ENCODE measurements at regions not wholly inside any gene's neighbourhood (a gene's known extent, or its start where the extent isn't known, plus 50 kb on each side); places are given as distances from the start of the nearest gene placed in this dataset.

DNA sequence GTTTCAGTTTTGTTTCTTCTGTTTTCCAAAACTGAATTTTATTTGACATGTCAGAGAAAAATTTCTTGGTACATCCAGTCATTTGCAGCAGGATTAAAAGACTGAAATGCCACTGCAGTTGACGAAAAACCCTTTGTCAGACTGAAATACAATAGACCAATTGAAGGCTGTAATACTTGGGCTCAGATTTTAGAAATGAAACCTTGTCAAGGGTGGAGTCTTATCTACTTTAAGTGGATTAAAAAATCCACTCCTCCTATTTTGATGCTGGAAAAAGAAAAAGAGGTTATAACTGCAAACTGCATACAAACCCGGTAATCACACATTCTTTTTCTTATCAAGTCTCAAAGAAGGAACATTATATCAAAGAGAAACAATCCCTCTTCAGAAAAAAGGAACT lies 80.2 kb upstream of the NEUROD1 start:
- Mint-ChIP-seq H3K27ac (no peak overlapping the region), H3K9me3 (no peaks in the 10 kb centered on the region), H3K4me1 (no peaks in the 10 kb centered on the region), H3K36me3 (no peaks in the 10 kb centered on the region), H3K27me3 (peaks cover 5% of the 10 kb centered on the region), H3K4me3 (no peak overlapping the region)
- no peak for DNase-seq

DNA sequence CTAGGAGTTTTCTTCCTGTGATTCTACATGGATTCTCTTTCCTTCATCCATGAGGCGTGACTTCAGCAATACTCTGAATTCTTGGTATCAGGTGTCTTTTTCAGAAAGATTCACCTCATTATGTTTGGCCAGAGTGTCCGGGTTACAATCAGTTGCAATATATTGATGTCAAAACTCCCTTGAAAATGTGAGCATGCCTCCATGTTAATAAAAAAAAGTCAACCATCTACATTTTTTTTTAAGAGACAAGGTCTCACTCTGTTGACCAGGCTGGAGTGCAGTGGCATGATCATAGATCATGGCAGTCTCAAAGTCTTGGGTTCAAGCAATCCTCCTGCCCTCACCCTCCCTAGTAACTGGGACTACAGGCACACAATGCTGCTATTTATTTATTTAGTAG lies 80.9 kb upstream of the NEUROD1 start:
- H3K4me3 Mint-ChIP-seq = no peak overlapping the region
- no peaks in the 10 kb centered on the region for H3K9me3 Mint-ChIP-seq
- H3K27ac Mint-ChIP-seq = no peak overlapping the region
- peaks cover 5% of the 10 kb centered on the region for H3K27me3 Mint-ChIP-seq
- DNase-seq = no peak
- H3K4me1 Mint-ChIP-seq = no peaks in the 10 kb centered on the region
- no peaks in the 10 kb centered on the region for H3K36me3 Mint-ChIP-seq

DNA sequence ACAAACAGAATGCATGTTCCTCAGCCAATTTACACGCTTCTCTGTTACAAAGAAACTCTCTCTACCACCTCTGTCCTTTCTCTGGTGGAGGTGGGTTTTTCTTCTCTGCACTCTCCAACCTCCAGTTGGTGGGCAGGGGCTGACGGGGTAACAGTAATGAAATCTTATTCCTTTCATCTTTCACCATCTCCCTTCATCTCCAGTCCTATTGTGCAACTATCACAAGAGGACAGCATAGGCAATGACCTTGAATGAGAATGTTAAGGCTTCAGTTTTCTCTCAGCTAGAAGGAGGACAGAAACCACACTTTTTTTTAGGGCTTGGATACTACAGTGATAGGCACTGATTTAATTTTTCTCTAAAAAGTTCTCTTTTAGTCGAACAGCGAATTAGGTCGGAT lies 81.7 kb upstream of the NEUROD1 start:
- H3K4me1 Mint-ChIP-seq = no peaks in the 10 kb centered on the region
- H3K4me3 Mint-ChIP-seq = no peak overlapping the region
- H3K27me3 Mint-ChIP-seq = peaks cover 5% of the 10 kb centered on the region
- no peak for DNase-seq
- H3K9me3 Mint-ChIP-seq = no peaks in the 10 kb centered on the region
- no peak overlapping the region for H3K27ac Mint-ChIP-seq
- H3K36me3 Mint-ChIP-seq = no peaks in the 10 kb centered on the region

DNA sequence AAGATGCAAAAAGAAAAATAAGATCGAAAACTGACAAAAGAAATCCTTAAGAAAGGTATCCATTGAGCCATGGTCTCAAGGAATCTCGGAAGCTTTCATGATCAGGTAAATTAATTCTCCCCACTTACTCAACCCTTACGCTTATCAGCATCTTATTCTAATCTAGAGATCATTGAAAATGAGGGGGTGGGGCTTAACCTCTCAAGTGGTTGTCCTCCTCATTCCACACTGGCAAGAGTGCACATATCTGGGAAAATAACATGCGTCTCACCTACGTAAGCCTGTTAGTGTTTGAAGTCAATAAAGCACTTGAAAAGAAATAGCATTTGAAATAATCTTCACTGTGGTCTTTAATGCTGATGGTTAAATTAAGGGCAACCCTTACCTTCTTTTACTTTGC lies 82.5 kb upstream of the NEUROD1 start:
- Mint-ChIP-seq H3K4me3 (no peak overlapping the region), H3K27ac (no peak overlapping the region), H3K9me3 (no peaks in the 10 kb centered on the region), H3K27me3 (peaks cover 5% of the 10 kb centered on the region), H3K36me3 (no peaks in the 10 kb centered on the region), H3K4me1 (no peaks in the 10 kb centered on the region)
- DNase-seq = no peak

DNA sequence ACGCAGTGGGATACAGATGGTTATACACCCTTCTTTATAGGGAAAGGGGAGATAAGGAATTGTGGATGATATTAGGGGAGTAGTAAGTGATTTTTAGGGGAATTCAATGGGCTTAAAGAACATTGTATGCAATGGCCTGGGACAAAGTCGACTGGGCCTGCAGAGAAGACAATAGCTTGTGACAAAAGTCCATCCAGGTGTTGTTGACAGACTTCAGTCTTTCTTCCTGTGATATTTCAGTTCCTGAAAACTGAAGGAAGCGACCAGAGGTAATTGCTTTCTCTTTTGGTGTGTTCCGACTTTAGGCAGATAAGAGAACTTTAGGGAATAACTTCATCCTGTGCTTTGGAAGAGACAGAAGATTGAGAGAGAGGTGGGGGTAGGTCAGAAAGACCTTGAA lies 83.1 kb upstream of the NEUROD1 start:
- Mint-ChIP-seq H3K4me1 (no peaks in the 10 kb centered on the region), H3K27ac (no peak overlapping the region), H3K9me3 (no peaks in the 10 kb centered on the region), H3K4me3 (no peak overlapping the region), H3K36me3 (no peaks in the 10 kb centered on the region), H3K27me3 (peaks cover 5% of the 10 kb centered on the region)
- no peak for DNase-seq

DNA sequence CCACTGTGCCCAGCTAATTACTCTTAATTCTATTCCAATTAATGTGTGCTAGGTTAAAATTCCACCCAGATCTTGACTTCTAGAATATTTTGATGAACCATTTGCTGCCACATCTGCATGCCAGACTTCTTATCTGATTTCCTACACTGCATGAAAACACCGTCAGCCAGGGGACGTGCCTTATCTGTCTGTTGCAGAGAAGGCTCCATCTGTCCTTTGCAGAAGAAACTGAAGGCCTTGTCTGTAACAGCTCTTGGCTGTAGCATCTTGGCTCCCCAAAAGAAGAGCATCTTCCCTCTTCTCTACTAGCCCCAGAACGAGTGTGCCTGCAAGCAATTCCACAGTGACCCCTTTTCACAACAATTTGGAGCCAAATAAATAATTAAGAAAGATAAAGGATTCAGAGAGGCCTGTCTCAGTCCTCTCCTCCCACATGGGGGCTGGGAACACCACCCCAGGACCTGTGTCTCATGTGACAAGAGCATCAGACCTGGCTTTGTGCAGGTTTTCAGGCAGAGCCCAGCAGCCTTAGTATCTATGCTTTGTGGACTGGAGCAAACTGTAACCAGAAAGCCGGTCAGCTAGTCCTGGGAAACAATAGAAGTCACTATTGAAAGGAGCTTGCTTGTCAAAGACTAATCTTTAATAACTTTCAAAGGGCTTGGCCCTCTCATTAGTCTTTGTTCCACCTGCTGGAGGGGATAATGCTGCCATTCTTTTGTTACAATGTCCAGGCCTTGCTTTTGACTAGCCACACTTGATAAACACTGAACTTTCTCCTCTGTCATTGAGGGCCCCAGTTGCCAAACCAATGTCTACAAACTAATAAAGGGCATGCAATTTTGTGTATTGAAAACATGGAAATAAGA lies 84.0 kb upstream of the NEUROD1 start:
- Mint-ChIP-seq H3K27ac (no peak overlapping the region), H3K4me3 (no peak overlapping the region), H3K36me3 (no peaks in the 10 kb centered on the region), H3K4me1 (no peaks in the 10 kb centered on the region), H3K9me3 (no peaks in the 10 kb centered on the region), H3K27me3 (peaks cover 5% of the 10 kb centered on the region)
- no peak for DNase-seq

DNA sequence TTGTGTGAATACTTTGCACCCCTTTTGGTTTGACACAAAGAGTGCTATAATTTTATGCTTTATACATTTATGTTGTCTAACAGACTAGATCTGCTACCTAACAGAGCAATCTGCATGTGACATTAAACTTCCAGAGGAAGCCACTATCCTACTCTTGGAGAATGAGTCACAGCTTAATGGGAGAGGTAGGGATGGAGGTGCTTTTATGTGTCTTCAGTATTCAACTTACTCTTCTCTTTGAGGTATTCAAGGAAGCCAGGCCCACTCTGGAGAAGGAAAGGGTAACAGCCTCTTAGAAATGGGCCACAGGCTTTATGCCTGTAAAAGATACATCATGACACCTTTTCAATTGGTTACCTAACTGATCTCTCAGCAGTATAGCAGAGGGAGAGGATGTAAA lies 85.8 kb upstream of the NEUROD1 start:
- no peaks in the 10 kb centered on the region for H3K9me3 Mint-ChIP-seq
- H3K36me3 Mint-ChIP-seq = no peaks in the 10 kb centered on the region
- no peaks in the 10 kb centered on the region for H3K27me3 Mint-ChIP-seq
- no peaks in the 10 kb centered on the region for H3K4me1 Mint-ChIP-seq
- no peak overlapping the region for H3K27ac Mint-ChIP-seq
- no peak overlapping the region for H3K4me3 Mint-ChIP-seq
- DNase-seq = no peak

DNA sequence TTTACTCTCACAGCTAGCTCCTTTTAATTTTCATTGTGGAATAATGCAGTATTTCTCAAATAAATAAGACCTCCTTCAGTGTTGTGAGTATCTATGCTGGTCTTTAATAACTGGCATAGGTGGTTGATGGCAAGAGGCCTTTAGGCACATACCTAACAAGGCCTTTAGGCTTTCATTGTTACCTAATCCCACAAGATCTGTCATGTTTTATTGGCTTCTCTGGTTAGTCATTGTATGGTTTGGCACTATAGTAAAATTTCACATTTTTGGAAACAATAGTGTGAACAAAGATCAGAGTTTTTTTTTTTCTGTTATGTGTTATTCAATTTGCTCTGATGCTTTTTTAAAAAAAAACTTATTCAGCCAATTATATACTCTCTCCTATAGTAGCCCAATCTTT lies 89.8 kb upstream of the NEUROD1 start:
- DNase-seq = no peak
- H3K36me3 Mint-ChIP-seq = no peaks in the 10 kb centered on the region
- no peak overlapping the region for H3K4me3 Mint-ChIP-seq
- no peaks in the 10 kb centered on the region for H3K4me1 Mint-ChIP-seq
- H3K27ac Mint-ChIP-seq = no peak overlapping the region
- H3K27me3 Mint-ChIP-seq = no peaks in the 10 kb centered on the region
- no peaks in the 10 kb centered on the region for H3K9me3 Mint-ChIP-seq

DNA sequence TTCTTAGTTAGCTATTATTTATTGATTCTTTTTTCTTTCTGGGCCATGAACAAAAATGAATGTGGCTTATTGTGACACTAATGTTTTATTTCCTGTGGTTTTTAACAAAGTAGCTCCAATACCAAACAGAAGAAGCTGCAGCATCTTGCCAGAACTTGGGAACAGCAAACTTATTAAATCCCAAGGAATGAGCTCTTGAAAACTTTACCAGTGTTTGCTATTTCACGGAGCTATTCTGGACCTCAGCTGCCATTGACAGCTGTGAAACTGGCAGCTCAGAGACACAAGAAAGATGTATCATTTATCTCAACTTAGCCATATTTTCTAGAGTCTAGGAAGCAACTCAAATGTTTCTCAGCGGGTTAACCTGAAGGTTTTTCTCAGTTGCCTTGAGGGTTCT lies 91.0 kb upstream of the NEUROD1 start:
- Mint-ChIP-seq H3K4me1 (no peaks in the 10 kb centered on the region), H3K27me3 (no peaks in the 10 kb centered on the region), H3K36me3 (no peaks in the 10 kb centered on the region), H3K9me3 (no peaks in the 10 kb centered on the region), H3K4me3 (no peak overlapping the region), H3K27ac (no peak overlapping the region)
- no peak for DNase-seq

DNA sequence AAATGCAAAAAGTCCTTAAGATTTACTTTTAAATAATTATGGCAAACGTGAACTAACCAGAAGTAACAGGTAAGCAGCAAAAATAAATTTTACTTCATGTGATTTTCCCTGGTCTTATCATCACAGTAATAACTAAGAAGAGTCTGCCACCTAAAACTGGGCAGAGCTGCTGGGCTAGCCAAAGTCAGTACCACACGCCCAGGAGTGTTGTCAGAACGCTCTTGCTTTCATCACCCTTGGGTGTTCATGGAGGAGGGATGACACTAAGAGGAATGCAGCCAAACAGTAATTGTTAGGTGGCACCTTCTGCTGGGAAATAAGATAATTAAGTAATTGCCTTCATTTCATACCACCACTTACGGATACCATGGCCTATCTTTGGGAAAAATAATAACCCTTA lies 92.0 kb upstream of the NEUROD1 start:
- H3K9me3 Mint-ChIP-seq = no peaks in the 10 kb centered on the region
- H3K27ac Mint-ChIP-seq = no peak overlapping the region
- H3K27me3 Mint-ChIP-seq = no peaks in the 10 kb centered on the region
- no peaks in the 10 kb centered on the region for H3K36me3 Mint-ChIP-seq
- H3K4me3 Mint-ChIP-seq = no peak overlapping the region
- DNase-seq = no peak
- no peaks in the 10 kb centered on the region for H3K4me1 Mint-ChIP-seq

DNA sequence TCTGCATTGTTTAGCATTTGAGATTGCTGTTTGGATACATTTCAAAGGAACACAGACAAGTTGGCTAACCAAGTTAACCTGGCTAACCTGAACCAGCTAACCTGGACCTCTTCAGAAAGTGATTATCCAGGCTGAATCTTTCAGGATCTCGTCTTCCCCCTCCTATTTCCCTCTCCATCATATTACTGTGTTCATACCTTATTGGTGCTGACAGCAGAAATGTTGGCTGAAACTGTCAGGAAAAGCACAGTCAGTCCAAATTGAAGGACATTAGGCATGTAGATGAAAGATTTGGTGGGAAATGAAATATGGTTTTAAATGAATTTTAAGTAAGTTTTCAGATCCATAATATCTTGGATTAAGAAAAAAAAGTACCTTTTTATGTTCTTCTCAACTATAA lies 92.5 kb upstream of the NEUROD1 start:
- H3K27ac Mint-ChIP-seq = no peak overlapping the region
- H3K36me3 Mint-ChIP-seq = no peaks in the 10 kb centered on the region
- H3K4me1 Mint-ChIP-seq = no peaks in the 10 kb centered on the region
- no peaks in the 10 kb centered on the region for H3K27me3 Mint-ChIP-seq
- H3K4me3 Mint-ChIP-seq = no peak overlapping the region
- DNase-seq = no peak
- H3K9me3 Mint-ChIP-seq = no peaks in the 10 kb centered on the region

DNA sequence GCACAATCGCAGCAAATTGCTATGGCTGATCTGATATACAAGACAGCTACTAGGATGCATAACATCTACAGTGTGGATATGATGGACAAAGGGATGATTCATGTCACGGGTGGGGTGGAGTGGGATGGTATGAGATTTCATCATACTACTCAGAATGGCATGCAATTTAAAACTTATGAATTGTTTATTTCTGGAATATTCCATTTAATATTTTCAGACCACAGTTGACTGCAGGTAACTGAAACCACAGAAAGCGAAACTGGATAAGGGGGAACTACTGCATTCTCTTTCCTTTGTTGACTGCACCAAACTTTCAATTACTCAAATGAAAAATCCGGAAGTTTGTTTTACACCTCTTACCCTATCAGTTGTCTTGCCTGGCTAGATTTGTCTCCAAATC lies 94.4 kb upstream of the NEUROD1 start:
- H3K4me1 Mint-ChIP-seq = no peaks in the 10 kb centered on the region
- H3K4me3 Mint-ChIP-seq = no peak overlapping the region
- H3K36me3 Mint-ChIP-seq = no peaks in the 10 kb centered on the region
- H3K9me3 Mint-ChIP-seq = no peaks in the 10 kb centered on the region
- no peaks in the 10 kb centered on the region for H3K27me3 Mint-ChIP-seq
- no peak overlapping the region for H3K27ac Mint-ChIP-seq
- no peak for DNase-seq

DNA sequence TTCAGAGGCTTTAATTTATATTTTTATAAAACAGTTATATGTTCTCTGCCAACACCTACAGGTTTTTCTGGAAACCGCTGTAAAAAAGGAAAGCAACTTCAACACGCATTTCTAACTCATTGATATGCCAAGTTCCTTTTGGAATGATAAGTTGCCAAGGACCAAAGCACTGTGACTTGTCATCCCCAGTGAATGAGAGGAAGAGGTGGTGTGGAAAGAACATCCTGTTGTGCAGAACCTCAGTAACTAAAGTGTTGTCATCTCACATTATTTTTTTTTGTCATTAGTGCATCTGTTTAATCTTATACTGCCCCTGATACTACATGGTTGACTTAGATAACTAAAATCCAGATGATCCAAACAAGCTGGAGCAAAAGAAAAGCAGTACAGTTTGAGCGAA lies 96.0 kb upstream of the NEUROD1 start:
- Mint-ChIP-seq H3K27me3 (no peaks in the 10 kb centered on the region), H3K4me1 (no peaks in the 10 kb centered on the region), H3K27ac (no peak overlapping the region), H3K36me3 (no peaks in the 10 kb centered on the region), H3K4me3 (no peak overlapping the region), H3K9me3 (no peaks in the 10 kb centered on the region)
- no peak for DNase-seq

DNA sequence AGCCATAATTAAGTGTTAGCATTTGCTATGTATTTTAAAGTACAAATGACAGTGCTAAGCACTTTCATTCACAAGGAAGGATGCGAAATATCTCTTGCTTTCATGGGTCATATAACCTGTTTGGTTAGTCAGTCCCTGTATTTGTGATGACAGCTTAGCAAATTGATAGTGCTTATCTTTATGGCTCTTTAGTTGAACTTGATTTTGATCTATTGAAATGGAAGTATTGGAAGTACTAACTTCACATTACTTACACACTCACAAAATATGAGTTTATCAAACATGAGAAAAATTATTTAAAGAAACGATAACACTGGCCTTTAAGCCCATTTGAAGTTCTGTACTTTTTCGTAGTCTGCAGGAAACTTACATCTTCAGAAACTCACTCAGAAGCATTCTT lies 97.4 kb upstream of the NEUROD1 start:
- H3K4me1 Mint-ChIP-seq = no peaks in the 10 kb centered on the region
- no peak for DNase-seq
- H3K9me3 Mint-ChIP-seq = no peaks in the 10 kb centered on the region
- H3K27me3 Mint-ChIP-seq = no peaks in the 10 kb centered on the region
- no peak overlapping the region for H3K4me3 Mint-ChIP-seq
- H3K36me3 Mint-ChIP-seq = no peaks in the 10 kb centered on the region
- H3K27ac Mint-ChIP-seq = no peak overlapping the region

DNA sequence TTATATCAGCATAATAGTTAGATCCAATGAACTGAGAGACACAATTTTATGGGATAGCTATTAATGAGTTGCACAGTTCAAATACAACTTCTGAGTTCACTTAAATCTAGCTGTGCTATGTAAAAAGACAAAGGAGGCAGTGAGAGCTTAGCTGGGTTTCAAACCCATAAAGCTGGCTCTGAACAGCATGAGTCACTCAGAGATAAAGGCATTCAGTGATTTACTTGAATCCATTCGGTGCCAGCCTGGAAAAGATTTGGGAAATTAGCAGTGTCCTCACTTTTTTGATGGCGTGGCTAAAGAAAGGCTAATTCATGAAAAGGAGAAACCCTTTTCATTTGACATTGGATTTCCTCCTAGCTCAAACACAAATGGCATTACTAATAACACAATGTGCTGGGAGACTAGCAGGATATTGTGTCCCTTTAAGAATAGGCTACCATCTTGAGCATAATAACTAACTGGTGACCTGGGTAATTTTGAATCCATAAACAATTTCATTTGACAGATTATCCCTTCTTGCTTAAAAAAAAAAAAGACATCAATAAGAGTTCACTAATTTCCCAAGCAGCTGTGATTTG lies 98.4 kb upstream of the NEUROD1 start:
- DNase-seq = no peak
- H3K9me3 Mint-ChIP-seq = no peaks in the 10 kb centered on the region
- no peak overlapping the region for H3K27ac Mint-ChIP-seq
- H3K36me3 Mint-ChIP-seq = no peaks in the 10 kb centered on the region
- no peaks in the 10 kb centered on the region for H3K4me1 Mint-ChIP-seq
- H3K27me3 Mint-ChIP-seq = no peaks in the 10 kb centered on the region
- no peak overlapping the region for H3K4me3 Mint-ChIP-seq

DNA sequence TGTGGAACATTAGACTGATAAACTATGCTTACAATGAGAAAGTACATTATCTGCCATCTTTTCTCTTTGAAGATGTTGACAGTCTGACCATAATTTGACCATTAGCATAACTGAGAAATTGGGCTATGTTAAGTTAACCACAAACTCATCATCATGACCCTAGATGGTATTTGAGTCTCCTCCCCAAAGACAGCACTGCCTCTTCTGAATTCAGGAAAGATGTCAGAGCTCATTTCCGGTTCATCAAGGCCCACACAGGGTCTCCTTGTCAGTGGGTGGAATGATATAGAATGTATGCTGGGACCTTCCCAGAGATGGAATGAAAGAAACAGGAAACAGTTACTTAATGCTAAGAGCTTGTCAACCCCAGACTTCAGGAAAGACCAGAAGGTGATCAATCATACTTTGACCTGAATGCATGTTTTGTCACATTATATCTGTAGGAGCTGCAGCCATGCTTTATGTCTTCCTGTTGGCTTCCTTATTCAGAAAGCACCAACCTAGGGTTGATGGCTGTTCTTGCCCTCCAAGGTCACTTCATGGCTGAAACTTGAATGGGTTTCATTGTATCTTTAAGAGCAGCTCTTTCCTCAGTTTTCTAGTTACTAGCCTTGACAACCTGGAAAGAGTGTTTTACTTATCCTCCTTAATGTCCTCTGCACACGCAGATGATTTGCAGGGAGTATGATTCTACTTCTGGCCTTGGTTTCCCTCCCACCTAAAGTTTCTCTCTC lies 99.1 kb upstream of the NEUROD1 start:
- Mint-ChIP-seq H3K9me3 (no peaks in the 10 kb centered on the region), H3K27me3 (no peaks in the 10 kb centered on the region), H3K36me3 (no peaks in the 10 kb centered on the region), H3K27ac (no peak overlapping the region), H3K4me1 (no peaks in the 10 kb centered on the region), H3K4me3 (no peak overlapping the region)
- no peak for DNase-seq

Data from activated naive CD8-positive, alpha-beta T cell treated with anti-CD3 and anti-CD28 coated beads for 36 hours (primary cell).